Lung (tissue), 11 donors: ENCODE measurements at regions not wholly inside any gene's neighbourhood (a gene's known extent, or its start where the extent isn't known, plus 50 kb on each side); places are given as distances from the start of the nearest gene placed in this dataset.

ENCODE experiments used
- ATAC-seq: fragments of 200-7000 bp; cut with Tn5 transposase; one replicate; pipeline ENCODE4 v1.9.1; 2020; ENCODE audit warnings: moderate number of reproducible peaks; ENCODE audit not compliant: insufficient read depth, low FRiP score
- DNase-seq, 3 donors: peaks; one replicate each; pipeline ENCODE4 v3.0.0-alpha.2; 2013 to 2017
- H3K27ac ChIP-seq, 2 donors: one replicate each; pipeline ENCODE4 v1.5.1; 2013; ENCODE audit warnings: mild to moderate bottlenecking in 2 of 2, moderate library complexity in 2 of 2, control low read depth in 1 of 2, inconsistent platforms in 1 of 2, low read depth in 1 of 2, low read length in 1 of 2
- H3K27me3 ChIP-seq, 3 donors: one replicate each; pipeline ENCODE4 v1.5.1; 2013; ENCODE audit warnings: low read length in 2 of 3; ENCODE audit not compliant: control insufficient read depth in 3 of 3, insufficient read depth in 3 of 3
- H3K36me3 ChIP-seq, 4 donors: one replicate each; pipeline ENCODE4 v1.5.1; 2013; ENCODE audit warnings: low read length in 4 of 4, mild to moderate bottlenecking in 1 of 4, moderate library complexity in 1 of 4; ENCODE audit not compliant: control insufficient read depth in 4 of 4, insufficient read depth in 4 of 4
- H3K4me1 ChIP-seq, 5 donors: one replicate each; pipeline ENCODE4 v1.5.1; 2013; ENCODE audit warnings: low read length in 5 of 5, mild to moderate bottlenecking in 2 of 5, moderate library complexity in 1 of 5; ENCODE audit not compliant: control insufficient read depth in 5 of 5, insufficient read depth in 5 of 5
- H3K4me3 ChIP-seq: one replicate; pipeline ENCODE4 v1.5.1; 2013; ENCODE audit warnings: mild to moderate bottlenecking, control low read depth, moderate library complexity
- H3K9ac ChIP-seq, 2 donors: one replicate each; pipeline ENCODE4 v1.5.1; 2013; ENCODE audit warnings: low read length in 2 of 2, control low read depth in 1 of 2; ENCODE audit not compliant: insufficient read depth in 1 of 2
- H3K9me3 ChIP-seq, 4 donors: one replicate each; pipeline ENCODE4 v1.5.1; 2013; ENCODE audit warnings: low read length in 3 of 4, mild to moderate bottlenecking in 1 of 4, moderate library complexity in 1 of 4; ENCODE audit not compliant: control insufficient read depth in 4 of 4, insufficient read depth in 3 of 4
- CTCF ChIP-seq: IDR thresholded peaks from 2 replicates; pipeline ENCODE4 v1.5.1; 2012; ENCODE audit warnings: mild to moderate bottlenecking; ENCODE audit errors: control extremely low read depth, extremely low read depth
- WGBS, 2 donors: extraction: QIAGEN DNeasy Blood & Tissue Kit; methylation state at CpG; one replicate each; pipeline ENCODE4 v1.1.7; 2013; 5-methylcytosine and 5-hydroxymethylcytosine counted together
- donor health status: control.
- donor health status: control.
- donor health status: Bipolar disorder and iron deficiency.
- donor health status: healthy.
- donor health status: DM: yes; HTN: yes; CAD: no.

- Histone ChIP-seq H3K27me3 (no peaks in the 10 kb centered on the region), H3K9me3 (no peaks in the 10 kb centered on the region), H3K4me3 (no peak overlapping the region), H3K36me3 (no peaks in the 10 kb centered on the region), H3K9ac (no peak overlapping the region), H3K27ac (no peak overlapping the region), H3K4me1 (peaks cover 0 to 2% (median 0%) of the 10 kb centered on the region in 5 donors)
- TF ChIP-seq CTCF: no peak
- no peak for DNase-seq
- ATAC-seq: no peak
- 80 to 88% methylated on average over 2 of the region's 2 CpGs for WGBS, 2 donors
Measured at GRCh38 chr12:61513499-61513898, 746.7 kb upstream of the USP15 start.

GRCh38 chr12:61514016-61514415 lies 746.2 kb upstream of the USP15 start:
- Histone ChIP-seq H3K27me3 (no peaks in the 10 kb centered on the region), H3K27ac (no peak overlapping the region), H3K9me3 (no peaks in the 10 kb centered on the region), H3K4me3 (no peak overlapping the region), H3K36me3 (no peaks in the 10 kb centered on the region), H3K4me1 (peaks cover 0 to 2% (median 0%) of the 10 kb centered on the region in 5 donors), H3K9ac (no peak overlapping the region)
- 61 to 74% methylated on average over 8 of the region's 8 CpGs for WGBS, 2 donors
- TF ChIP-seq CTCF: no peak
- ATAC-seq (no peak), DNase-seq (no peak)

GRCh38 chr12:61521258-61521657 lies 738.9 kb upstream of the USP15 start:
- Histone ChIP-seq H3K9me3 (no peaks in the 10 kb centered on the region), H3K36me3 (no peaks in the 10 kb centered on the region), H3K9ac (no peak overlapping the region), H3K27me3 (no peaks in the 10 kb centered on the region), H3K4me3 (no peak overlapping the region), H3K4me1 (no peaks in the 10 kb centered on the region), H3K27ac (no peak overlapping the region)
- ATAC-seq (no peak), DNase-seq (no peak)
- TF ChIP-seq CTCF: no peak
- 71 to 73% methylated on average over 1 of the region's 1 CpG for WGBS, 2 donors

DNA sequence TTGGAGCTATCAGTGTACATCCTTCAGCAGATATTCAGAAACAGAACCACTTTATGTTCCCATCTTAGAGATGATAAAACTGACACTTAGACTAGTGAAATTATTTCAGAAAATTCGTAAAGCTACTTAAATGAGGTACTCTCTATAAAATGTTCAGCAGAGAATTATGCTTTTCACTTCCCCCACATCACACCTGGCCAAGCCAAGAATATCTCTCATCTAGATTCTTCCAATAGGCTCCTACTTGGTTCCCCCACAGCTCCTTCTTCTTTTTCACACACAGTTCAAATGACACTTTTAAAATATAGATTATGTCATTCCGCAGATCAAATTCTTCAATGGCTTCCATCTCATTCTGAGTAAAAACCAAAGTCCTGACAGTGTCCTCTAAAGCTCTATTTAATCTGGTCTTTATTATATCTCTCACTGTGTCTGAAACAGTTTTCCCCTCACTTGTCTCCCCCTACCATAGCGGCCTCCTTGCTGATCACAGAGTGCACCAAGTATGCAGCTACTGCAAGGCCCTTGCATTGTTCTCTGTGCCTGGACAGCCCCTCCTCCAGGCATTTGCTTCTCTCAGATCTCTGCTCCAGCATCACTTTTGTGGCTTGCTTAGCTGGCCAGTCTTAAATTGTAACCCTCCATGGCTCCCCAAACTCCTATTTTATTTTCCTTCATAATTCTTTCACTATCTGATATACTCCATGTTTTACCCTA lies 736.8 kb upstream of the USP15 start:
- no peaks in the 10 kb centered on the region for H3K27me3 ChIP-seq
- no peaks in the 10 kb centered on the region for H3K4me1 ChIP-seq
- ATAC-seq: no peak
- H3K27ac ChIP-seq: no peak overlapping the region
- no peak for TF ChIP-seq CTCF
- no peaks in the 10 kb centered on the region for H3K9me3 ChIP-seq
- no peak overlapping the region for H3K4me3 ChIP-seq
- no peak for DNase-seq
- WGBS, 2 donors: 86 to 92% methylated on average over 3 of the region's 3 CpGs
- no peak overlapping the region for H3K9ac ChIP-seq
- no peaks in the 10 kb centered on the region for H3K36me3 ChIP-seq
